ENCODE measurements at regions not wholly inside any gene's neighbourhood (a gene's known extent, or its start where the extent isn't known, plus 50 kb on each side); places are given as distances from the start of the nearest gene placed in this dataset.
"Not testable (repeated sequence)": the region's sequence is repeated elsewhere in the genome, so short reads cannot be mapped to it uniquely, and the experiment has no call there.

DNA sequence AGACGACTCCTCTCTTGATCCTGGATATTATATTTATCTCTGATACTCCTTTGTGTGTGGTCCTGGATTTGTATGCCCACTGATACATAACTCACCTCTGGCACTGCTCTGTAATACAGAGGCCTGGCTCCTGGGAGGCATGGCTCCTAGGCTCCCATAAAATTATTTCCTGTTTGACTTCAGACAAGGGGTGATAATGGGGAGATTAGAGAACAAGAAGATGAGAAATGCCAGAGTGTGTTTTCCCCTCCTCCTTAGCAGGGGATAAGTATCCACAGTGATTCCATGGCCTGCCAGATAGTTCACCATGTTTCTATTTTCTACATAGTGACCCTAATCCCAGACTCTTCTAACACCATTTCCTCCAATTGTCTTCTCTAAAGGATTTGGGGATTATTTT, 165.7 kb upstream of the PLSCR5 start:
- DNase-seq (ENCODE audit: low read depth), result no peak

DNA sequence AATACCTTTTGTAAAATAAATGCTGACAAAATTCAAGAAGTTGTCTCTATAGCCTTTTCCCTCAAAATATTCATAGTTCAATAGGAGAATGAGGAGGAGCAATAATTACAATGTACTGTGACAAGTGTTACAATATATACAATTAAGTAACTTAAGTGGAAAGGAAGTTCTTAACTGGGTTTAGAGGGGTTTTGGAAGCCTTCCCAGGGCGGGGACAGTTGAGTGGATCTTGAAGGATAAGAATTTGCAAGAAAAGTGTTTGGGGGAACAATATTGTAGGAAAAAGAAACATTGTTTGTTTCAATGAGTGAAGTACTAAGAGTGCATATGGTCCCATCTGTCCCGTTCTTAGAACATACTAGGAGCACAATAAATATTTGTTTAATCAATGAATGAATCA, 165.2 kb upstream of the PLSCR5 start:
- no peak for DNase-seq (ENCODE audit: low read depth)

DNA sequence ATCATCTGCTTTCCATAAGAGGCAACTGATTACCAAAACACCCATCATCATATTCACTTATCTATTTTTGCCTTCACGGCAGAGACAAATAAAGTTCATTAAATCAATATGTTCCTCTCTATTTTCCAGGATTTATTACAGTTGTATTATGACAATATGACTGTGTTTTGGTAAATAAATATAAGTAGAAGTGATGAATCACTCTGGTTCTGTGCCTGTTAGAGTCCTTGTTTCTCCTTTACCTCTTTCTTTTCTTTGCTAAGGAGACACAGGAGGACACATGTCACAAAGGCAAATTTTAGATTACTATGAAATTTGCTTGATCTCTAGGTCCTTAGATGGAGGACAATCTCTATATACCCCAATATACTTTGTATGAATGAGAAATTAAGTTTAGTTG, 152.6 kb upstream of the PLSCR5 start:
- DNase-seq (ENCODE audit: low read depth), result no peak

DNA sequence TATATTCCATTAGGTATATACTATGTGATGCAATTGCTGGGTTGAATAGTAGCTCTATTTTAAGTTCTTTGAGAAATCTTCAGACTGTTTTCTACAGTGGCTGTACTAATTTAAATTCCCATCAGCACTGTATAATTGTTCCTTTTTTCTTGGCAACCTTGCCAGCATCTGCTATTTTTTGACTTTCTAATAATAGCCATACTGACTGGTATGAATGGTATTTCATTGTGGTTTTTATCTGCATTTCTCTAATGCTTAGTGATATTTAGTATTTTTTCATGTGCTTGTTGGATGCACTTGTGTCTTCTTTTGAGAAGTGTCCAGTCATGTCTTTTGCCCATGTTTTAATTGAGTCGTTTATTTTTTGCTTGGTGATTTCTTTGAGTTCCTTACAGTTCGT, 145.1 kb upstream of the PLSCR5 start:
- peak; percentile 50 for DNase-seq (ENCODE audit: low read depth)

DNA sequence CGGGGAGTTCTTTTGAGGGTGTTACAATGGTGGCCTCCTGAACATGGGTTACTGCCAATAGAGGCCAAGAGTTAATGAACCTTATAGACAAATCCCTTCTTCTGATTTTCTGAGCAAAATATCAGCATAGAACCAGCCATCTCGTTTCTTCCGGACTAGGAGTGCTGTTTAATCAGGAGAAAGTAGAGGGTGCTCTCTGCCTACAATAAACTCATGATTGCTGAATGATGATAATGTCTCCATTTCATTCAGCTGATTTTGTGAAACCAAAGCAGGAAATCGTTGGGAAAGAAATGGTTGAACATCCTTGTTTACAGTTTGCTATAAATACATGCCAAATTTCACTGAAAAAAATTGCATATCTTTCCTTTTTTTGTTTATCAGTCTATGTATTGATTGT, 142.8 kb upstream of the PLSCR5 start:
- peak; percentile 34 for DNase-seq (ENCODE audit: low read depth)

DNA sequence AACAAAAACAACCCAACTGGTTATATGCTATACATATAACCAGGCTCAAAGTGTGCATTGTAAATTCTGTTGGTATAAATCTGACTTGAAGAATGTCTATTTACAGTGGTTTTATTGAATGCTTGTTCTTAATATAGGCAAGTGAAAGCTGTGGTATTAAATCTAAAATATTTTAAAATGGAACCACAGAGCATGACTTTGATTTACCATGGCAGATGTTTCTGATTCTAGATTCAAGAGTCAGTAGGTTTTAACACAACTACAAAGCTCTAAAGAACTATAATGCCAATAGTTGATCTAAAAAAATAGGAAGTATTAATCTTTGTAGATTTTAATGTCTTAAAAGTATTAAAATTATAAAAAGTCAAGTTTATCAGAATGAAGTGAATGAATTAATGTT, 141.9 kb upstream of the PLSCR5 start:
- DNase-seq (ENCODE audit: low read depth), result no peak

DNA sequence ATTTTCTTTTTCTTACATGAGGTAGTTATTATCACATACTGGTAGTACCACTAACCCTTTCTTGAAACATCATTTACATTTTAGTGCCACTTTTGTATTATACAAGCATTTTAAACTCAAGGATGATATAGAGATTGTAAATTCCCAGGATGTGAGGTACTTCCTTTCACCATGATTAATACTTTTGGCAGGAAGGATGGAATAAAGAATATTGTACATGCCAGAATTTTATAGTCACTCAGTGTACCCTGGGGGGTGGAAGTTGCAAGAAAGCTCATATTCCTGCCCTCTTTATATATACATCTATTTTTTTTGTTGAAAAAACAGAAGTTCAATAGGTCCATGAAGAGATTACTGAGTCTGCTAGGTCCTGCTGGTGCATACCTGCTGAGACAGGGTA, 141.0 kb upstream of the PLSCR5 start:
- DNase-seq (ENCODE audit: low read depth), result peak; percentile 79

DNA sequence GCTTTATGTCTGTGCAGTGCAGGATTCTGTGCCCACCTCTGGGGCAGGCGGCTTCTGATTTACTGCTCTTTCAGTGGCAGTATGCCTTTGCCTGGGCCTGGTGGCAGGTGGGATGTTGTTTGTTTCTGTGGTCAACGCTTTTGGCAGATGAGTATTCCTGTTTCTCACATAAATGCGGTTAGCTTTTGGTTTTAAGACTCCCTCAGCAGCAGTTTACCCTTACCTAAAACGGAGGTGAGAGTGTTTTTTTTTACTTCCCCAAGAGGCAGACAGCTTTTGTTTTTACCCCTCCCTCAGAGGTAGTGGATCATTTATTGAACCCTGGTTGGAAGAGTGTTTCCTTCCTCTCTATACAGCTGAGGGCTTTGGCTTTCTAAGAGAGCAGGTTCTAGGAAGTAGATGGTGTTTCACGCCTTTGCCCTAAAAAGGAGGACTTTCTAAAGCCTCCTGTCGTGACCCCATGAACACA, 134.1 kb upstream of the PLSCR5 start:
- no peak for DNase-seq (ENCODE audit: low read depth)

DNA sequence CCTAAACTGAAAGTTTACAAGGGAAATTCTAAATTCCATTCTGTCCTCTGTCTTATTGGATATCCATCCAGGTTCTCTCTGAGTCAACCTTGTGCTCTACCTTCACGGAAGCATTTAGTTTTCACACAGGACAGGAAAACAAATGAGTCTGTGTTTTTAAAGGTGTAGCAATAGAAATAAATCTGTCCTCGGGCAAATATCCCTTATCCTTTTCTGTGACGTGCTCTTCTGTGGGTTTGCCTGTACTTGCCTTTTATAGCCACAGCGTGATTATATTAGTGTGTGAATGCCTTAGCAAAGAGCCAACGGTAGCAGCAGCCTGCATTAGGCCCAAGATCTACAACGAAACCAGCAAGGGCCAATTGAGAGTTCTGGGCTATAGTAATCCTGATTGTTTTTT, 127.2 kb upstream of the PLSCR5 start:
- no peak for DNase-seq (ENCODE audit: low read depth)

DNA sequence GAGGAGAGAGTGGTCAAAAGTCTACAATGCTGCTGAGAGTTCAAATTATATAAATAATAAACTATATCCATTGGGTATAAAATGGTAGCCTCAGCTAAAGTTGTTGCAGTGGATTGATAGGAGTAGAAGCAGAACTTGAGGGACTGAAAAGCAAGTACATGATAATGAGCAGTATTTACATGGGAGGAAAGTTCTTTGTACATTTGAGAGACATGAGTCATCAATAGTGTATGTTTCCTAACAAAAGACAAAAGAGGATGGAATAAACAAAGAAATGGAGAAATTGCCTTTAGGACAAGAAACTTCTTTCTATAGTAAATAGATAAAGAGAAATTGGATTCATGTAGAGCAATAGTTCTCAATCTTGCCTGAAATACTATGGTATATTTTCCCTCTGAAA, 110.0 kb upstream of the PLSCR5 start:
- DNase-seq (ENCODE audit: low read depth), result peak; percentile 23

DNA sequence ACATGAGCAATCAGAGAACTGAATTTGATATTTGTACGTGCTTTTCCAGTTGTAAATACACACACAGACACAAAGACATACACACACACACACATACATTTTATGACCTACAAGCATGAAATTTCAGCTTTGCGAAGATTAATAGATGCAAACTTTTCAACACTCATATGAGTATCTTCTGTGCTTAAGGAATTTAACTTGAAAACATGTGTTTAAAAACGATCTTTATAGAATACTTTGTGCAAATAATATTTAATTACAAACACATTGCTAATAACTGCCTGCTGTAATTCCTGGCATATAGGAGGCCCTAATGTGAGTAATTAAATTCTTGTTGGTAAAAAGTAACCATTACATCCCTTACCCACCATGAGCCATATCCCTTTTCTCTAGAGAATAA, 107.7 kb upstream of the PLSCR5 start:
- DNase-seq (ENCODE audit: low read depth), result no peak

DNA sequence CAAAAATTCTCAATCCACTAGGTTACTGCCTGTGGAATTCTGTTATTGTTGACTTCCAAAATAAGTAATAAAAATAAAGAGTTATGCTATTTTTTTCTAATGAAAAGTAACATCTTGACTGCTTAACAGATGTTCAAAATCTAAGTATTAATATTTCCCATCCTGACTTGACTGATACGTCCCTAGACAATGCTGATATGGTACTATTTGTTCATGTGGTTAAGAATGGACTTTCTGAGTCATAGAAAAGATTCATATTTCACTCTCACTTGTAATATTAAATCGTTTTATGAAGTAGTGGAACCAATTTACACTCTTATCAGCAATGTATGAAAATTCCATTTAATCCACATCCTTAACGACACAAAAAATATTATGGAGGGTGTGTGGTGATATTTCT, 104.8 kb upstream of the PLSCR5 start:
- DNase-seq (ENCODE audit: low read depth), result no peak

DNA sequence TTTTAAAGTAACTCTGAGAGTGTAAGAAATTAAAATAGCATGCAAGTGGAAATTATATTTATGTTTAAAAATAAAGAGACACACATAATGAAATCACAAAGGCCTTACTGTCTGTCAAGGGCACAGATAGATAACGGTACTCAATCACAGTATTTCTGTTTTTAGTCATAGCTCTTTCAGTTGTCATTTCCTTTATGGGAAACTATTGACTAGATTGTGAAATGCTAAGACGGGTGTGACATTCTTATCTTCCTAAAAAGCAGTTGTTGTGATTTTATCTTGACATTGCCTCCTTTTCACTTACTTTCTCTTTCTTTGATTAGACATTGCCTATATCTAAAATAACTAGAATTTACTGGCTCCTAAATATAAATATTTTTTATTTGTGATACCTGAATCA, 100.1 kb upstream of the PLSCR5 start:
- DNase-seq (ENCODE audit: low read depth), result no peak

DNA sequence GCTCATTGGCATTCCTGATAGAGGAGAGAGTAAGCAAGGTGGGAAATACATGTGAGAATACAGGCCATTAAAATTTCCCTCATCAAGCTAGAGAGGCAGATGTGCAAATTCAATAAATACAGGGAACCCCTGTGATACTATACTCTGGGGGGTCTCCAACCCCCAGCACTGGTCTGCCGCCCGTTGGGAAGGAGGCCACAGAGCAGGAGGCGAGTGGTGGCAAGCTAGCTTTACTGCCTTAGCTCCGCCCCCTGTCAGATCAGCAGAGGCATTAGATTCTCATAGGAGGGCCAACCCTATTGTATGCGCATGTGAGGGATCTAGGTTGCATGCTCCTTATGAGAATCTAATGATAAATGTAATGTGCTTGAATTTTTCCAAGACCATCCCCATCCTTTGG, 97.1 kb upstream of the PLSCR5 start:
- no peak for DNase-seq (ENCODE audit: low read depth)

DNA sequence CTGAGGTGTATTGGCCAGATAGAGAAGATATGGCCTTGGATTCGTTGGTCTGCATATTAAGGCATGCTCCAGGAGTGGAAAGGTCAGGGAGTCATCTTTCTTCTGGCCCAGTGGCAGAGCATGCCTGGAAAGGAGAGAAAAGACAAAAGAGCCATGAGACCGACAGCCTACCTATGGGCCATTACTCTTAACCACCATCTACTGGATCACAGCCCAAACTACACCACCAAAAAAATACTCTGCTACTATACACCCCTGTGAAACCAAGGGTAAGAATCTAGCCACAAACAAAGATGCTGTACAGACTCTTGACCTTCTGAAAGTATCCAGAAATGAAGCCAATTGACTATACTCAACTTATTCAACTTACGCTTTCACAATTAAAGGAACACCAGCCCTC, 96.1 kb upstream of the PLSCR5 start:
- DNase-seq (ENCODE audit: low read depth), result no peak

DNA sequence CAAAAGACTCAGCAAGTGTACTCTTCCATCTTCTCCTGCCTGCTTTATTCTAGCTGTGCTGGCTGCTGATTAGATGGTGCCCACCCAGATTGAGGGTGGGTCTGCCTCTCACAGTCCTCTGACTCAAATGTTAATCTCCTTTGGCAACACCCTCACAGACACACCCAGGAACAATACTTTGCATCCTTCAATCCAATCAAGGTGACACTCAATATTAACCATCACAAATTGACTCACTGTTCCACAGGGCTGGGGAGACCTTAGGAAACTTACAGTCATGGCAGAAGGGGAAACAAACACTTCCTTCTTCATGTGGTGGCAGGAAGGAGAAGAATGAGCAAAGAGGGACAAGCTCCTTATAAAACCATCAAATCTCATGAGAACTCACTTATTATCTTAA, 94.9 kb upstream of the PLSCR5 start:
- DNase-seq (ENCODE audit: low read depth), result not testable (repeated sequence)

DNA sequence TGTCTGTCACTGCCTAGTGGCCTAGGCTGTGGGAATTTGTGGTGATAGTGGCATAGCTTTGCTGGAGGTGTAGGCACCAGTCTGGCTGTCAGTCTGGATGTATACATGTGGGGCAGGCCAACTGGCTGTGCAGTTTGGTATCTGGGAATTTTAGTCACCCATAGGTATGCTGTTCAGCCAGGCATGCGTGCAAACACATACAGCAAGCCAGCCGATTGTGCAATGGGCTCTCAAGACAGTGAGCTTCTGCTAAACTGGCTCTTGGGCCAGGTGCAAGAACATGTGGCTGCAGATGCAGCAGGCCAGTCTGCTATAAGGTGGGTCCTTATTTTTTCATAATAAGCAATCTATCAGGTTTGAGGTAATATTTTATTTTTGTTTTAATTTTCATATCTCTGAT, 87.1 kb upstream of the PLSCR5 start:
- DNase-seq (ENCODE audit: low read depth), result no peak

DNA sequence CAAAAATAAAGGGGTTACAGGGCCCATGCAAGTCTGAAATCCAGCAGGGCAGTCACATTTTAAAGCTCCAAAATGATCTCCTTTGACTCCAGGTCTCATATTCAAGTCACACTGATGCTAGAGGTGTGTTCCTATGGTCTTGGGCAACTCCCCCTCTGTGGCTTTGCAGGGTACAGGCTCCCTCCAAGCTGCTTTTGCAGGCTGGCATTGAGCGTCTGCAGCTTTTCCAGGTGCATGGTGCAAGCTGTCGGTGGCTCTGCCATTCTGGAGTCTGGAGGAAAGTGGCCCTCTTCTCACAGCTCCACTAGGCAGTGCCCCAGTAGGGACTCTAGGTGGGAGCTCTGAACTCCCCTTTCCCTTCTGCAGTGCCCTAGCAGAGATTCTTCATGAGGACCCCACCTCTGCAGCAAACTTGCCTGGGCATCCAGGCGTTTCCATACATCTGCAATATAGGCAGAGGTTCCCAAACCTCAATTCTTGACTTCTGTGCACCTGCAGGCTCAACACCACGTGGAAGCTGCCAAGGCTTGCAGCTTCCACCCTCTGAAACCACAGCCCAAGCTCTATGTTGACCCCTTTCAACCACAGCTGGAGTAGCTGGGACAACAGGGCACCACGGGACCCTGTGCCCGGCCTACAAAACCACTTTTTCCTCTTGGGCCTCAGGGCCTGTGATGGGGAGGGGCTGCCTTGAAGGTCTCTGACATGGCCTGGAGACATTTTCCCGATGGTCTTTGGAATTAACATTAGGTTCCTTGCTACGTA, 80.1 kb upstream of the PLSCR5 start:
- DNase-seq (ENCODE audit: low read depth), result no peak

DNA sequence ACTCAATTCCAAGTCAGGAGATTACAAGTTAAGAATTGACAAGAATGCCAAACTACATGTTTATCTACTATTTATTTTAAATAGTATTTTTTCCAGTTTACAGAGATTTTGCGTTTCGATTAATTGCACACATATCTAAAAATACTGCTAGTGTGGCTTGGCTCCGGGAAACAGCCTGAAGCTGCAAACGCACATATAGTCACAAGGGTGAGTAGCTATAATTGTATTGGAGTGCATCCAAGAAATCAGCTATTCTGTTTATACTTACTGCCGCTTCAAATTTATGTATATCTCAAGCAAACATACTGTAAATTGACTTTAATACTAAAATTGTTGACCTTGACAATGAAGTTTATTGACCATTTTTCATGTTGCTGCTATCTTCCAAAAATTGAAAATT, 77.0 kb upstream of the PLSCR5 start:
- no peak for DNase-seq (ENCODE audit: low read depth)

DNA sequence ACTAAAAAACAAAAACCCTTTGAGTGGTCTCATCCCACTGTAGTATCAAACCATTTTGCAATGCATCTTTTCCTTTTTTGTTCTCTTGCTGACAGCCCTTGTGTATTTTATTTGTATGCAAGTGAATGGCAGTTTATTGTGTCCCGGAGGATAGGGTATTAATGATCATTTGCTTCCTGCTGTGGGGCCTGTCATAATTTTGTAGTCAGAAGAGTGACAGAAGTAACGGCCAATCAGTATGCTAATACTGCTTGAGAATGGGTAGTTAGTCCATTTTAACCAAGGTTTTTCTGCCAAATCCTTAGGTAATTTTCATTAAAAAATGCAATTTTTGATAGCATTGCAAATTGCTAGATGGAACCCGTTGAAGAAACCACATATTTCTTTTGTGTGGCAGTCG, 75.5 kb upstream of the PLSCR5 start:
- DNase-seq (ENCODE audit: low read depth), result no peak

DNA sequence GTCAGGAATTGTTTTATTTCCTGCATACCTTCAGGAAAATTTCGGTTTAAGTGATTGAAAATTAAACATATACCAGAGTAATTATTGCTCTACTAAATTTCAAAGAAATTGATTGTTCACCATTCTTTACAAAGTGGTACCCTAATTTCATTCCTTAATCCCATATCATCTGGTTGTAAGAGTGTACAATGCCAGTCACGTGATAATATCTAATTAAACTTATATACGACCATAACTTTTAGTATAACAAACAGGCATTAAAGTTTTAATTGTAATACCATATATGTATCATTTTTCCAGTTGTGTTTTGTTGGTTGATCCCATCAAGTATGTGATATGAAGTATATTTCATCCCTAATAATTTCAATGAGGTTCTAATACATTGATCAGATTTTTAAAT, 74.8 kb upstream of the PLSCR5 start:
- no peak for DNase-seq (ENCODE audit: low read depth)

DNA sequence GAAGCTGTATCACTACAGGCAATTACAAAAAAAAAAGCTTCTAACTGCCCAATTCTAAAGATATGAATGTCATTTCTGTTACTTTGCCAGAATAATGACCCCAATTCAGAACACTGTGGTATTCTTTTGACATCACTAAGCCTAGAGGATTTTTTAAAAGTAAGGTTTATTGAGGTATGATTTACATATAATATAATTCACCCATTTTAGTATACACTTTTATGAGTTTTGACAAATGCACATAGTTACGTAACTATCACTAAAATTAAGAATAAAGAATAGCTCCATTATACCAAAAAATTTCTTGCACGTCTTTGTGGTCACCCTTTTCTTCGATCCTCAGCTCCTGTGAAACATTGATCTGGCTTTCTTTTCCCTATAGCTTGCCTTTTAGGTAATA, 74.0 kb upstream of the PLSCR5 start:
- DNase-seq (ENCODE audit: low read depth), result no peak

DNA sequence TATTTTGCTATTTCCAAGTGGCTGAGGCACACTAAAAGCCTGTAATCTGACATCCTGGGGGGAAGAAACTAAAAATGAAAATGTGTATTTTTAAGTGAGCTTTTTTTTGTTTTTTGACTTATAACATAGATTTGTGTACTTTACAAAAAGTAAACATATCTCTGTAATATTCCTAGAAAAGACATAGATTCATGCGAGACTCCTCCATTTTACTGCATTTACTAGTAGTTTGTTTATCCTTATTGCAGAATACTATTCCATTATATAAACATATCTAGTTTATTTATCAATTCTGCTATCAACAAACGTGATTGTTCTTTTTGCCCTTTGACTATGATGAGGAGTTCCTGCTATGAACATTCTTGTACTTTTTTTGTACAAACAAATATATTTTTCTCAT, 67.8 kb upstream of the PLSCR5 start:
- no peak for DNase-seq (ENCODE audit: low read depth)

DNA sequence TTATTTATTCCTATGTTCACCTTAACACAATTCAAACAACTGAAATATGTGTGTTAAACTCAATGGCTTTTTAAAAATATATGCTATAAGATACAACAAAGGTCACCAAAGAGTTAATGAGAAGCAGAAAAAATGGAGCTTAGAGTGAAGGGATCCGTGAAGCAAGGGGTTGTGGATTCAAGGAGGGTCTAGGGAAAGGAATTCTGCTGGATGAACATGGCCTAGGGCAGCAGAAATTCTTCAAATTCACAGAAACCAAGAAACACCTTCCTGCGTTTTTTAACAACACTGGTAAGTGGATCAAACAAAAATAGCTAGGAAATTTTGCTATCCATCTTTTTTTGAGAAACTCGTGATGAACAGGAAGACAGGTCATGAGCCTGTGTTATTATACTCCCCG, 59.3 kb upstream of the PLSCR5 start:
- no peak for DNase-seq (ENCODE audit: low read depth)

All from HT1080 (cell line).